Right lobe of liver (tissue), 6 donors: ENCODE measurements at regions not wholly inside any gene's neighbourhood (a gene's known extent, or its start where the extent isn't known, plus 50 kb on each side); places are given as distances from the start of the nearest gene placed in this dataset.

ENCODE experiments used
- ATAC-seq, 4 donors: fragments of 200-7000 bp; cut with Tn5 transposase; one replicate each; pipeline ENCODE4 v1.9.1; 2020; ENCODE audit warnings: mild to moderate bottlenecking in 4 of 4, moderate library complexity in 4 of 4
- DNase-seq, 3 donors: peaks; one replicate each; pipeline ENCODE4 v3.0.0-alpha.2; 2020
- H3K27ac ChIP-seq, 3 donors: fragments of 200-600 bp; one replicate each; pipeline ENCODE4 v1.8.0; 2022
- H3K27me3 ChIP-seq, 2 donors: fragments of 200-600 bp; one replicate each; pipeline ENCODE4 v1.8.0; 2022
- H3K36me3 ChIP-seq, 4 donors: fragments of 200-600 bp; sonication (generic) in 1 of 4; one replicate each; pipeline versions ENCODE4 v1.5.1 to v1.8.0; 2017 to 2022; ENCODE audit warnings: control low read depth in 1 of 4
- H3K4me1 ChIP-seq, 4 donors: fragments of 200-600 bp; sonication (generic) in 1 of 4; one replicate each; pipeline versions ENCODE4 v1.5.1 to v1.8.0; 2017 to 2022; ENCODE audit warnings: control low read depth in 1 of 4
- H3K4me3 ChIP-seq, 3 donors: fragments of 200-600 bp; one replicate each; pipeline ENCODE4 v1.8.0; 2022
- H3K9me3 ChIP-seq, 4 donors: fragments of 200-600 bp; sonication (generic) in 1 of 4; one replicate each; pipeline versions ENCODE4 v1.5.1 to v1.8.0; 2017 to 2022; ENCODE audit warnings: control low read depth in 1 of 4
- POLR2A ChIP-seq: fragments of 450-650 bp; IDR thresholded peaks from one replicate; pipeline ENCODE4 v1.6.1; 2017; ENCODE audit warnings: antibody characterized with exemption, mild to moderate bottlenecking
- WGBS: methylation state at CpG from one replicate; pipeline ENCODE4 v1.1.6; 2018; ENCODE audit warnings: low coverage, low lambda C conversion rate; ENCODE audit not compliant: insufficient coverage; ENCODE audit errors: missing lambda C conversion rate; 5-methylcytosine and 5-hydroxymethylcytosine counted together
- intact Hi-C, 2 donors: fragments of 100-400 bp; cut with DNase I; formaldehyde crosslinking; loops; one replicate each; pipeline versions ENCODE4 v1.11.2 to v1.14.1; 2022
- TF ChIP-seq, protein P1 (sequence below), 4 donors: fragments of 200-600 bp in 3 of 4; fragments of 450-650 bp in 1 of 4; IDR thresholded peaks; one replicate each; pipeline versions ENCODE4 v1.5.1 to v1.8.0; 2016 to 2022; ENCODE audit warnings: antibody characterized with exemption in 4 of 4, mild to moderate bottlenecking in 2 of 4
- donor health status: DM: no; HTN: yes; CAD: no.
- donor health status: DM: no; HTN: no; CAD: no.
- donor health status: DM: no; HTN: no; CAD: no.
- donor health status: DM: no; HTN: yes; CAD: no.
- donor health status: DM: no; HTN: yes; CAD: no.

- WGBS = 26% methylated on average over 3 of the region's 5 CpGs
- Histone ChIP-seq H3K27ac (no peak overlapping the region), H3K9me3 (no peaks in the 10 kb centered on the region), H3K4me3 (no peak overlapping the region), H3K4me1 (no peaks in the 10 kb centered on the region), H3K36me3 (no peaks in the 10 kb centered on the region), H3K27me3 (no peaks in the 10 kb centered on the region)
- DNase-seq (no peak), ATAC-seq (peak in 2 of 4 donors; percentile 17 to 23)
- intact Hi-C loops = no loop called here
- TF ChIP-seq, protein P1, sequence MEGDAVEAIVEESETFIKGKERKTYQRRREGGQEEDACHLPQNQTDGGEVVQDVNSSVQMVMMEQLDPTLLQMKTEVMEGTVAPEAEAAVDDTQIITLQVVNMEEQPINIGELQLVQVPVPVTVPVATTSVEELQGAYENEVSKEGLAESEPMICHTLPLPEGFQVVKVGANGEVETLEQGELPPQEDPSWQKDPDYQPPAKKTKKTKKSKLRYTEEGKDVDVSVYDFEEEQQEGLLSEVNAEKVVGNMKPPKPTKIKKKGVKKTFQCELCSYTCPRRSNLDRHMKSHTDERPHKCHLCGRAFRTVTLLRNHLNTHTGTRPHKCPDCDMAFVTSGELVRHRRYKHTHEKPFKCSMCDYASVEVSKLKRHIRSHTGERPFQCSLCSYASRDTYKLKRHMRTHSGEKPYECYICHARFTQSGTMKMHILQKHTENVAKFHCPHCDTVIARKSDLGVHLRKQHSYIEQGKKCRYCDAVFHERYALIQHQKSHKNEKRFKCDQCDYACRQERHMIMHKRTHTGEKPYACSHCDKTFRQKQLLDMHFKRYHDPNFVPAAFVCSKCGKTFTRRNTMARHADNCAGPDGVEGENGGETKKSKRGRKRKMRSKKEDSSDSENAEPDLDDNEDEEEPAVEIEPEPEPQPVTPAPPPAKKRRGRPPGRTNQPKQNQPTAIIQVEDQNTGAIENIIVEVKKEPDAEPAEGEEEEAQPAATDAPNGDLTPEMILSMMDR (IDR thresholded peaks at IDR 0.05) = no peak
- no peak for TF ChIP-seq POLR2A
These were observed 207.6 kb upstream of the SMIM21 start for GRCh38 chr18:75635096-75635495.

- Histone ChIP-seq H3K27ac (no peak overlapping the region), H3K27me3 (no peaks in the 10 kb centered on the region), H3K9me3 (no peaks in the 10 kb centered on the region), H3K36me3 (no peaks in the 10 kb centered on the region), H3K4me3 (no peak overlapping the region), H3K4me1 (no peaks in the 10 kb centered on the region)
- WGBS = 54% methylated on average over 5 of the region's 5 CpGs
- intact Hi-C loops = no loop called here
- TF ChIP-seq, protein P1 (IDR thresholded peaks at IDR 0.05) = no peak
- no peak for TF ChIP-seq POLR2A
- no peak for DNase-seq
- no peak for ATAC-seq
These were observed 198.5 kb upstream of the SMIM21 start for GRCh38 chr18:75625966-75626365.

DNA sequence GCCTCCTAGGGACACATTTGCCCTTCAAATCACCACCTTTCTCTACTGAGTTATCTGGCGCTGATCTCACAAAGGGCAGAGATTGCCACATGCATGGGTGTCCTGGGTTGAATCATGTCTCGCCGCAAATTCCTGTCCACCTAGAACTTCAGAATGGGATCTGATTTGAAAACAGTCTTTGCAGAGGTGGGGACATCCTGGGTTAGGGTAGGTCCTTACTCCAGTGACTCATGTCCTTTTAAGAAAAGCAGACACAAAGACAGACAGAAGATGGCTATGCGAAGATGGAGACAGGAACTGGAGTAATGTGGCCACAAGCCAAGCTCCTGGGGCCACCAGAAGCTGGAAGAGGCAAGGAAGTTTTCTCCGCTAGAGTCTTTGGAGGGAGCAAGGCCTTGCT is 197.4 kb upstream of the SMIM21 start:
- WGBS = 80% methylated on average over 5 of the region's 5 CpGs
- intact Hi-C loops = no loop called here
- H3K27me3 ChIP-seq = no peaks in the 10 kb centered on the region

DNA sequence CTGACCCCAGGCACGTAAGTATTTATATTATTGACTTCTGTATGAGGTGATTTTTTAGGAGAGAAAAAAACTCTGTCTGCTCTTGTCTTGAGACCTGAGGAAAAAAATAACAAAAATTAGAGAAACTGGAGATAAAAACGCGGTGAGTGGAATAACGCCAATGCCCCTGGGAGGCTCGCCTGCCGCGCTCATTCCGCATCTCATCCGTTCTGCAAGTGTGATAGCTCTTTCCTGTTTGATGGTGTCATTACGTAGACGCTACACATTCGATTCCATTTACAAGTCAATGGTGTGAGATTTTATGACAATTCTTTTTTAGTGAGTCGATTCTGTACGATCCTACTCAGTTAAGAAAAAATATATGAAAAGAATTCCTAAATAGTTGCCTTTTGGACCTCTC is 194.3 kb upstream of the SMIM21 start:
- H3K27me3 ChIP-seq = no peaks in the 10 kb centered on the region
- ATAC-seq = no peak
- 75% methylated on average over 14 of the region's 14 CpGs for WGBS
- intact Hi-C loops = no loop called here
- no peaks in the 10 kb centered on the region for H3K4me1 ChIP-seq
- H3K9me3 ChIP-seq = no peaks in the 10 kb centered on the region
- no peak for DNase-seq
- TF ChIP-seq, protein P1 (IDR thresholded peaks at IDR 0.05) = no peak
- no peak for TF ChIP-seq POLR2A
- no peaks in the 10 kb centered on the region for H3K36me3 ChIP-seq
- H3K4me3 ChIP-seq = no peak overlapping the region
- H3K27ac ChIP-seq = no peak overlapping the region

More for the DNA sequence above, 197.4 kb upstream of the SMIM21 start:
- ATAC-seq (no peak), DNase-seq (no peak)
- no peaks in the 10 kb centered on the region for H3K36me3 ChIP-seq
- no peaks in the 10 kb centered on the region for H3K9me3 ChIP-seq
- no peak overlapping the region for H3K4me3 ChIP-seq
- H3K4me1 ChIP-seq = no peaks in the 10 kb centered on the region
- no peak overlapping the region for H3K27ac ChIP-seq
- TF ChIP-seq, protein P1 (IDR thresholded peaks at IDR 0.05) = no peak
- TF ChIP-seq POLR2A = no peak

DNA sequence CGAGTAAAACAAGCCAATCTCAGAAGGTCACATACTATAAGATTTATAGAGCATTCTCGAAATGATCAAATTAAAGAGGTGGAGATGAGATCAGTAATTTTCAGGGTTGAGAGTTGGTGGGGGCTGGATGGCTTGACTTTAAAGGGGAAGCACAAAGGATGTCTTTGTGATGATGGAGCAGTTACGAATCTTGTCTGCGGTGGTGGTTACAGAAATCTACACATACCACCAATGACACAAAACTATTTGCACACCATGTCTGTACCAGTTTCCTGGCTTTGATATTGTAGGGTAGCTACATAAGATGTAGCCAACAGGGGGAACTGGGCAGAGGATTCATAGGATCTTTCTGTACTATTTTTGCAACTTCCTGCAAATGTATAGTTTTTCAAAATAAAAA is 190.6 kb upstream of the SMIM21 start:
- no peaks in the 10 kb centered on the region for H3K4me1 ChIP-seq
- no peaks in the 10 kb centered on the region for H3K27me3 ChIP-seq
- intact Hi-C loops = no loop called here
- ATAC-seq (no peak), DNase-seq (no peak)
- TF ChIP-seq POLR2A = no peak
- TF ChIP-seq, protein P1 (IDR thresholded peaks at IDR 0.05) = no peak
- no peaks in the 10 kb centered on the region for H3K36me3 ChIP-seq
- H3K27ac ChIP-seq = no peak overlapping the region
- no peak overlapping the region for H3K4me3 ChIP-seq
- WGBS = 74% methylated on average over 4 of the region's 4 CpGs
- no peaks in the 10 kb centered on the region for H3K9me3 ChIP-seq
